ENCODE measurements at regions not wholly inside any gene's neighbourhood (a gene's known extent, or its start where the extent isn't known, plus 50 kb on each side); places are given as distances from the start of the nearest gene placed in this dataset.

DNA sequence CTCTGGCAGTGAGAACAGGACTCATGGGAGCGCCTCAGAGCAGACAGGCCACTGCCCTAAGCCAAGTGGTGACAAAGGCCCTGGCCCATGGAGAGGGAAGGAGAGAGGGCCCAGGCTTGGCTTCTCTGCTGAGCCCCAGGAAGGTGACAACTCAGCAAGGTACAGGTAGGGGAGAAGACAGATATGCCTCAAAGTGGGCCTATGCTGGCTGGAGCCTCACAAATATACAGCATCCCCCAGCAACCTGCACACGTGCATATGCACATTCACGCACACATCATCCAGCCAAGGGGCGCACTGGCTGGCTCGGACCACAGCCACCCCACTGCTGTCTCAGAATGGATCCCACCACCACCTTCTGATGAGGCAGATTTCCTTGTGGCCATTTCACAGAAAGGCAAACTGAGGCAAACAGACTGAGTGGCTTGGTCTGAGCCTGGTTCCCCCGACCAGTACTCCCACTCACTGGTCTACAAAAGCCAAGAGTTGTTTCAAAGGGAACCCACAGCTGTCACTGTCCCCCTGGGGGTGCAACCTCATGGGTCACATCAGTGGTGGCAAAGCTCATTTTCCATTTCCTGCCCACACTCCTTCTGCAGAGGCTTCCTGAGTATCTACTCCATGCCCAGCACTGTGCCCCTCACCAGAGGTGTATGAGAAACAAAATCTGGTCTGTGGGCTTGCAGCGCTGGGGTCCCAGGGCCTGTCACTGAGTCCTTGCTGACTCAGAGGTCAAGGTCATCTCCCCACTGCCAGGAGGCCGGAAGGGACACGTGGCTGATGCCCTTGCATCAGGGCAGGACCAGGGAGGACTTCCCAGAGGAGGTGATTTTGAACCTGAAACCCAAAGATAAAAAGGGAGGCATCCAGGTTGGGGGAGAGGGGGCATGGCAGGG lies 67.3 kb upstream of the PRR5 start:
- H3K27ac ChIP-seq (replicated peaks), result no peak overlapping the region
- TF ChIP-seq, protein P1, sequence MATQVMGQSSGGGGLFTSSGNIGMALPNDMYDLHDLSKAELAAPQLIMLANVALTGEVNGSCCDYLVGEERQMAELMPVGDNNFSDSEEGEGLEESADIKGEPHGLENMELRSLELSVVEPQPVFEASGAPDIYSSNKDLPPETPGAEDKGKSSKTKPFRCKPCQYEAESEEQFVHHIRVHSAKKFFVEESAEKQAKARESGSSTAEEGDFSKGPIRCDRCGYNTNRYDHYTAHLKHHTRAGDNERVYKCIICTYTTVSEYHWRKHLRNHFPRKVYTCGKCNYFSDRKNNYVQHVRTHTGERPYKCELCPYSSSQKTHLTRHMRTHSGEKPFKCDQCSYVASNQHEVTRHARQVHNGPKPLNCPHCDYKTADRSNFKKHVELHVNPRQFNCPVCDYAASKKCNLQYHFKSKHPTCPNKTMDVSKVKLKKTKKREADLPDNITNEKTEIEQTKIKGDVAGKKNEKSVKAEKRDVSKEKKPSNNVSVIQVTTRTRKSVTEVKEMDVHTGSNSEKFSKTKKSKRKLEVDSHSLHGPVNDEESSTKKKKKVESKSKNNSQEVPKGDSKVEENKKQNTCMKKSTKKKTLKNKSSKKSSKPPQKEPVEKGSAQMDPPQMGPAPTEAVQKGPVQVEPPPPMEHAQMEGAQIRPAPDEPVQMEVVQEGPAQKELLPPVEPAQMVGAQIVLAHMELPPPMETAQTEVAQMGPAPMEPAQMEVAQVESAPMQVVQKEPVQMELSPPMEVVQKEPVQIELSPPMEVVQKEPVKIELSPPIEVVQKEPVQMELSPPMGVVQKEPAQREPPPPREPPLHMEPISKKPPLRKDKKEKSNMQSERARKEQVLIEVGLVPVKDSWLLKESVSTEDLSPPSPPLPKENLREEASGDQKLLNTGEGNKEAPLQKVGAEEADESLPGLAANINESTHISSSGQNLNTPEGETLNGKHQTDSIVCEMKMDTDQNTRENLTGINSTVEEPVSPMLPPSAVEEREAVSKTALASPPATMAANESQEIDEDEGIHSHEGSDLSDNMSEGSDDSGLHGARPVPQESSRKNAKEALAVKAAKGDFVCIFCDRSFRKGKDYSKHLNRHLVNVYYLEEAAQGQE (IDR thresholded peaks at IDR 0.05; ENCODE audit: insufficient replicate concordance, low read depth), result no peak
- no peaks in the 10 kb centered on the region for H3K27me3 ChIP-seq (ENCODE audit: insufficient read depth, poor library complexity, severe bottlenecking)
- DNase-seq (ENCODE audit: low read depth in 1 of 2, low spot score in 1 of 2), result no peak
- H3K4me3 ChIP-seq (replicated peaks; ENCODE audit: insufficient read depth, low read length), result no peak overlapping the region

GRCh38 chr22:44633647-44634046 lies 68.4 kb upstream of the PRR5 start:
- Histone ChIP-seq H3K27ac (replicated peaks) (no peak overlapping the region), H3K27me3 (ENCODE audit: insufficient read depth, poor library complexity, severe bottlenecking) (no peaks in the 10 kb centered on the region), H3K4me3 (replicated peaks; ENCODE audit: insufficient read depth, low read length) (no peak overlapping the region)
- no peak for DNase-seq (ENCODE audit: low read depth in 1 of 2, low spot score in 1 of 2)
- TF ChIP-seq, protein P2, sequence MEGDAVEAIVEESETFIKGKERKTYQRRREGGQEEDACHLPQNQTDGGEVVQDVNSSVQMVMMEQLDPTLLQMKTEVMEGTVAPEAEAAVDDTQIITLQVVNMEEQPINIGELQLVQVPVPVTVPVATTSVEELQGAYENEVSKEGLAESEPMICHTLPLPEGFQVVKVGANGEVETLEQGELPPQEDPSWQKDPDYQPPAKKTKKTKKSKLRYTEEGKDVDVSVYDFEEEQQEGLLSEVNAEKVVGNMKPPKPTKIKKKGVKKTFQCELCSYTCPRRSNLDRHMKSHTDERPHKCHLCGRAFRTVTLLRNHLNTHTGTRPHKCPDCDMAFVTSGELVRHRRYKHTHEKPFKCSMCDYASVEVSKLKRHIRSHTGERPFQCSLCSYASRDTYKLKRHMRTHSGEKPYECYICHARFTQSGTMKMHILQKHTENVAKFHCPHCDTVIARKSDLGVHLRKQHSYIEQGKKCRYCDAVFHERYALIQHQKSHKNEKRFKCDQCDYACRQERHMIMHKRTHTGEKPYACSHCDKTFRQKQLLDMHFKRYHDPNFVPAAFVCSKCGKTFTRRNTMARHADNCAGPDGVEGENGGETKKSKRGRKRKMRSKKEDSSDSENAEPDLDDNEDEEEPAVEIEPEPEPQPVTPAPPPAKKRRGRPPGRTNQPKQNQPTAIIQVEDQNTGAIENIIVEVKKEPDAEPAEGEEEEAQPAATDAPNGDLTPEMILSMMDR (IDR thresholded peaks at IDR 0.05; ENCODE audit: insufficient read depth, low read length), result no peak

GRCh38 chr22:44632541-44633396 lies 69.2 kb upstream of the PRR5 start:
- TF ChIP-seq GABPA (IDR thresholded peaks at IDR 0.05; ENCODE audit: low read depth) (no peak), SPI1 (IDR thresholded peaks at IDR 0.05; ENCODE audit: borderline replicate concordance, low read depth) (no peak), POLR2AphosphoS5 (IDR thresholded peaks at IDR 0.05; ENCODE audit: low read depth) (no peak)
- TF ChIP-seq, protein P1 (IDR thresholded peaks at IDR 0.05; ENCODE audit: insufficient replicate concordance, low read depth), result no peak
- TF ChIP-seq, protein P2 (IDR thresholded peaks at IDR 0.05; ENCODE audit: insufficient read depth, low read length), result no peak

DNA sequence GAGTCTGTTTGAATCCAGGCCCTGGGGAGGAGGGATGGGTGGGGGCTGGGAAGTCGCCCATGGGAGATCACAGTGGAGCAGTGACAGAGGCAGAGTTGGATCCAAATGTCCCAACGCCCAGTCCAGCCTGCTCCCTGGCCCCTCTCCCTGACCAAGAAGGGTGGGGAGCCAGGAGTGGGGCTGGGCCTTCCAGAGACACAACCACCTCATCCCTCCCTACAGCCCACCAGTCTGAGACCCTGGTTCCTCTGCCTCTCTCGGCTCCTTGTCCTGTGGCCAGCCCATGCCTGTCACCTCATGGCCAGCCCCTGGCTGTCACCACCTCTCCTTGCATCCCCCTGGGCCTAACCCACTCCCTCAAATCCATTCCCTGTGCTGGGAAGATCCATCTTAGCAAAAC lies 71.2 kb upstream of the PRR5 start:
- DNase-seq (ENCODE audit: low read depth in 1 of 2, low spot score in 1 of 2), result no peak
- no peaks in the 10 kb centered on the region for H3K27me3 ChIP-seq (ENCODE audit: insufficient read depth, poor library complexity, severe bottlenecking)
- no peak for TF ChIP-seq POLR2AphosphoS5 (IDR thresholded peaks at IDR 0.05; ENCODE audit: low read depth)
- no peak for TF ChIP-seq SPI1 (IDR thresholded peaks at IDR 0.05; ENCODE audit: borderline replicate concordance, low read depth)
- TF ChIP-seq, protein P2 (IDR thresholded peaks at IDR 0.05; ENCODE audit: insufficient read depth, low read length), result no peak
- TF ChIP-seq, protein P1 (IDR thresholded peaks at IDR 0.05; ENCODE audit: insufficient replicate concordance, low read depth), result no peak
- TF ChIP-seq GABPA (IDR thresholded peaks at IDR 0.05; ENCODE audit: low read depth), result no peak
- no peak overlapping the region for H3K27ac ChIP-seq (replicated peaks)
- no peak overlapping the region for H3K4me3 ChIP-seq (replicated peaks; ENCODE audit: insufficient read depth, low read length)

More at GRCh38 chr22:44632541-44633396, 69.2 kb upstream of the PRR5 start:
- H3K27me3 ChIP-seq (ENCODE audit: insufficient read depth, poor library complexity, severe bottlenecking), result no peaks in the 10 kb centered on the region
- no peak for DNase-seq (ENCODE audit: low read depth in 1 of 2, low spot score in 1 of 2)
- H3K4me3 ChIP-seq (replicated peaks; ENCODE audit: insufficient read depth, low read length), result no peak overlapping the region
- no peak overlapping the region for H3K27ac ChIP-seq (replicated peaks)

All from HL-60 (cell line).